ENCODE measurements at regions not wholly inside any gene's neighbourhood (a gene's known extent, or its start where the extent isn't known, plus 50 kb on each side); places are given as distances from the start of the nearest gene placed in this dataset.
"Not testable (repeated sequence)": the region's sequence is repeated elsewhere in the genome, so short reads cannot be mapped to it uniquely, and the experiment has no call there.

DNA sequence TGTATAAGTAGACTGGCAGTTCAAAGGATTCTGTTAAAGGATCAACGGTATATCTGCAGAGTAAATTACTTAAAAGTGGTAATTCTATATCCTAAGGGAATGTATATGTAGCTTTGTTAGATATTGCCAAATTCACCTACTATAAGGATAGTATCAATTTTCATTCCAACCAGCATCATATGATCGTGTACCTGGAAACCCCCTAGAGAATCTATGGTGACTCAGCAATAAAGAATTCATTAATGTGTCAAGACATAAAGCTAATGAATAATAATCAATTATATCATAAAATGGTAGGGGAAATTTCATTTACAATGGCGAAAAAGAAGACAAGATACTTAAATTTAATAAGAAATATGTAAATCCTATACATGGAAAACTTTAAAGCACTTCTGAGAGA, 234.1 kb upstream of the ACTBL2 start:
- no peak overlapping the region for H3K27ac ChIP-seq (ENCODE audit: low read depth, low read length, poor library complexity, severe bottlenecking)
- no peak overlapping the region for H3K4me3 ChIP-seq (ENCODE audit: low read depth, low read length, poor library complexity, severe bottlenecking)
- no peaks in the 10 kb centered on the region for H3K9me3 ChIP-seq (ENCODE audit: low read depth, low read length, poor library complexity, severe bottlenecking)
- intact Hi-C loops (cut with micrococcal nuclease; ENCODE audit: unreplicated experiment), result no loop called here
- no peaks in the 10 kb centered on the region for H3K4me1 ChIP-seq (ENCODE audit: insufficient read depth, low read length, poor library complexity, severe bottlenecking)
- H3K36me3 ChIP-seq (ENCODE audit: insufficient read depth, low read length, poor library complexity, severe bottlenecking), result no peaks in the 10 kb centered on the region
- no peak for DNase-seq (ENCODE audit: low spot score)
- ChIA-PET POLR2A (ENCODE audit: low non-redundant PET) (no interaction called here), CTCF (no interaction called here)
- BruUV-seq (replicated peaks), result no TSS peak
- no peak for TF ChIP-seq EZH2 (IDR thresholded peaks at IDR 0.05; ENCODE audit: borderline replicate concordance, low read depth, low read length, poor library complexity, severe bottlenecking)
- TF ChIP-seq, protein P1, sequence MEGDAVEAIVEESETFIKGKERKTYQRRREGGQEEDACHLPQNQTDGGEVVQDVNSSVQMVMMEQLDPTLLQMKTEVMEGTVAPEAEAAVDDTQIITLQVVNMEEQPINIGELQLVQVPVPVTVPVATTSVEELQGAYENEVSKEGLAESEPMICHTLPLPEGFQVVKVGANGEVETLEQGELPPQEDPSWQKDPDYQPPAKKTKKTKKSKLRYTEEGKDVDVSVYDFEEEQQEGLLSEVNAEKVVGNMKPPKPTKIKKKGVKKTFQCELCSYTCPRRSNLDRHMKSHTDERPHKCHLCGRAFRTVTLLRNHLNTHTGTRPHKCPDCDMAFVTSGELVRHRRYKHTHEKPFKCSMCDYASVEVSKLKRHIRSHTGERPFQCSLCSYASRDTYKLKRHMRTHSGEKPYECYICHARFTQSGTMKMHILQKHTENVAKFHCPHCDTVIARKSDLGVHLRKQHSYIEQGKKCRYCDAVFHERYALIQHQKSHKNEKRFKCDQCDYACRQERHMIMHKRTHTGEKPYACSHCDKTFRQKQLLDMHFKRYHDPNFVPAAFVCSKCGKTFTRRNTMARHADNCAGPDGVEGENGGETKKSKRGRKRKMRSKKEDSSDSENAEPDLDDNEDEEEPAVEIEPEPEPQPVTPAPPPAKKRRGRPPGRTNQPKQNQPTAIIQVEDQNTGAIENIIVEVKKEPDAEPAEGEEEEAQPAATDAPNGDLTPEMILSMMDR (conservative IDR thresholded peaks at IDR 0.05; ENCODE audit: low read depth, low read length), result no peak
- H3K27me3 ChIP-seq (replicated peaks; ENCODE audit: insufficient read depth, low read depth, low read length, poor library complexity), result no peaks in the 10 kb centered on the region

GRCh38 chr5:57715296-57715695, 232.7 kb upstream of the ACTBL2 start:
- no TSS peak for BruUV-seq (replicated peaks)
- H3K36me3 ChIP-seq (ENCODE audit: insufficient read depth, low read length, poor library complexity, severe bottlenecking), result no peaks in the 10 kb centered on the region
- H3K4me3 ChIP-seq (ENCODE audit: low read depth, low read length, poor library complexity, severe bottlenecking), result no peak overlapping the region
- no peaks in the 10 kb centered on the region for H3K27me3 ChIP-seq (replicated peaks; ENCODE audit: insufficient read depth, low read depth, low read length, poor library complexity)
- H3K9me3 ChIP-seq (ENCODE audit: low read depth, low read length, poor library complexity, severe bottlenecking), result no peaks in the 10 kb centered on the region
- ChIA-PET POLR2A (ENCODE audit: low non-redundant PET) (no interaction called here), CTCF (no interaction called here)
- no peaks in the 10 kb centered on the region for H3K4me1 ChIP-seq (ENCODE audit: insufficient read depth, low read length, poor library complexity, severe bottlenecking)
- no peak for DNase-seq (ENCODE audit: low spot score)
- no peak for TF ChIP-seq EZH2 (IDR thresholded peaks at IDR 0.05; ENCODE audit: borderline replicate concordance, low read depth, low read length, poor library complexity, severe bottlenecking)
- TF ChIP-seq, protein P1 (conservative IDR thresholded peaks at IDR 0.05; ENCODE audit: low read depth, low read length), result no peak
- intact Hi-C loops (cut with micrococcal nuclease; ENCODE audit: unreplicated experiment), result no loop called here
- H3K27ac ChIP-seq (ENCODE audit: low read depth, low read length, poor library complexity, severe bottlenecking), result no peak overlapping the region

DNA sequence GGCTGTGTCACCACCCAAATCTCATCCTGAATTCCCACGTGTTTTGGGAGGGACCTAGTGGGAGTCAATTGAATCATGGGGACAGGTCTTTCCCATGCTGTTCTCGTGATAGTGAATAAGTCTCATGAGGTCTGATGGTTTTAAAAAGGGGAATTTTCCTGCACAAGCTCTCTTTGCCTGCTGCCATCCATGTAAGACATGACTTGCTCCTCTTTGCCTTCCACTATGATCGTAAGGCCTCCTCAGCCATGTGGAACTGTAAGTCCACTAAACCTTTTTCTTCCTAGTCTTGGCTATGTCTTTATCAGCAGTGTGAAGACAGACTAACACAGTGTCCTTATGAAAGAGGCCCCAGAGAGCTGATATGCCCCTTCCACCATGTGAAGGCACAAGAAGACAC, 230.9 kb upstream of the ACTBL2 start:
- CTCF ChIA-PET, result not testable (repeated sequence)

DNA sequence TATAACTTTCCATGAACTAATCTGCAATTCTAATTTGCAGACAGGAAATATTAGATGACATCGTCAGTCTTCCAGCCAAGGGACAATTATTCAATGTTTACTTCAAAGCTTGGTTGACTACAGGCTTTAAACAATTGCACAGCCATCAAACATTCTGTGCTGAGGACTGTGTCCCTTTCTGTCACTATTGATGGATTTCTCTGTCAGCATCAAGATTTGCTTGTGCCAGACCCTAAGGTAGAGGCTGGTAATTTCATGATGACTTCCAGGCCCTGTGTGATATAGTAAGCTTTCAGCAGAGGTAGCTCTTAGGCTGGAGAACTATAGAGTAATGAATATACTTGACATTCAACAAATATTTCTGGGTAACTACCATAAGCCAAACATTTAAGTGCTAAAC, 229.3 kb upstream of the ACTBL2 start:
- no peaks in the 10 kb centered on the region for H3K9me3 ChIP-seq (ENCODE audit: low read depth, low read length, poor library complexity, severe bottlenecking)
- no peak overlapping the region for H3K4me3 ChIP-seq (ENCODE audit: low read depth, low read length, poor library complexity, severe bottlenecking)
- no TSS peak for BruUV-seq (replicated peaks)
- CTCF ChIA-PET, result no interaction called here
- POLR2A ChIA-PET (ENCODE audit: low non-redundant PET), result no interaction called here
- H3K36me3 ChIP-seq (ENCODE audit: insufficient read depth, low read length, poor library complexity, severe bottlenecking), result no peaks in the 10 kb centered on the region
- TF ChIP-seq, protein P1 (conservative IDR thresholded peaks at IDR 0.05; ENCODE audit: low read depth, low read length), result no peak
- TF ChIP-seq EZH2 (IDR thresholded peaks at IDR 0.05; ENCODE audit: borderline replicate concordance, low read depth, low read length, poor library complexity, severe bottlenecking), result no peak
- intact Hi-C loops (cut with micrococcal nuclease; ENCODE audit: unreplicated experiment), result no loop called here
- no peaks in the 10 kb centered on the region for H3K27me3 ChIP-seq (replicated peaks; ENCODE audit: insufficient read depth, low read depth, low read length, poor library complexity)
- H3K4me1 ChIP-seq (ENCODE audit: insufficient read depth, low read length, poor library complexity, severe bottlenecking), result no peaks in the 10 kb centered on the region
- H3K27ac ChIP-seq (ENCODE audit: low read depth, low read length, poor library complexity, severe bottlenecking), result no peak overlapping the region
- no peak for DNase-seq (ENCODE audit: low spot score)

More for the DNA sequence above, 230.9 kb upstream of the ACTBL2 start:
- DNase-seq (ENCODE audit: low spot score); POLR2A ChIA-PET (ENCODE audit: low non-redundant PET); H3K9me3 ChIP-seq (ENCODE audit: low read depth, low read length, poor library complexity, severe bottlenecking); intact Hi-C loops (cut with micrococcal nuclease; ENCODE audit: unreplicated experiment); H3K27ac ChIP-seq (ENCODE audit: low read depth, low read length, poor library complexity, severe bottlenecking); BruUV-seq (replicated peaks); H3K4me1 ChIP-seq (ENCODE audit: insufficient read depth, low read length, poor library complexity, severe bottlenecking); H3K4me3 ChIP-seq (ENCODE audit: low read depth, low read length, poor library complexity, severe bottlenecking); H3K36me3 ChIP-seq (ENCODE audit: insufficient read depth, low read length, poor library complexity, severe bottlenecking); H3K27me3 ChIP-seq (replicated peaks; ENCODE audit: insufficient read depth, low read depth, low read length, poor library complexity): not testable (repeated sequence)
